H1 (cell line): ENCODE measurements at regions not wholly inside any gene's neighbourhood (a gene's known extent, or its start where the extent isn't known, plus 50 kb on each side); places are given as distances from the start of the nearest gene placed in this dataset.
A peak's percentile ranks its signal among the peaks of the same experiment; 100 is the strongest.

ENCODE experiments used
- CTCF ChIA-PET: fragments of 300-600 bp; sonication (Branson Sonifier 250); formaldehyde crosslinking; loops from one replicate; lab custom pipeline; 2021; ENCODE audit not compliant: partially characterized antibody; lab: Charles Lee
- POLR2A ChIA-PET: fragments of 300-600 bp; sonication (Branson Sonifier 250); formaldehyde crosslinking; loops from one replicate; lab custom pipeline; 2021; ENCODE audit warnings: inconsistent platforms; ENCODE audit not compliant: partially characterized antibody; lab: Charles Lee
- DNase-seq, 2 experiments: peaks; one replicate each; pipeline versions ENCODE4 v3.0.0 to v3.0.0-alpha.2; 2010 to 2022; ENCODE audit warnings: low spot score in 2 of 2, low read depth in 1 of 2, mixed read lengths in 1 of 2
- FAIRE-seq: peaks from 2 replicates; lab custom pipeline; 2011; peaks lifted over from hg19 to GRCh38; lab: Jason Lieb, UNC
- H2AFZ ChIP-seq: 2 replicates; pipeline ENCODE4 v1.8.1; 2012; ENCODE audit warnings: low read length, inconsistent platforms
- H2AK5ac ChIP-seq: 2 replicates; pipeline ENCODE4 v1.6.1; 2013; ENCODE audit warnings: low read depth, low read length
- H2BK120ac ChIP-seq: replicated peaks from 2 replicates; pipeline ENCODE3; 2013; ENCODE audit warnings: low read depth, low read length, inconsistent platforms
- H2BK12ac ChIP-seq: 2 replicates; pipeline ENCODE4 v1.6.1; 2013; ENCODE audit warnings: low read depth, low read length
- H2BK15ac ChIP-seq: 2 replicates; pipeline ENCODE4 v1.6.1; 2013; ENCODE audit warnings: low read length
- H2BK20ac ChIP-seq: 2 replicates; pipeline ENCODE4 v1.6.1; 2013; ENCODE audit warnings: low read length
- H2BK5ac ChIP-seq: 2 replicates; pipeline ENCODE4 v1.6.1; 2013; ENCODE audit warnings: low read depth, low read length
- H3K14ac ChIP-seq: 2 replicates; pipeline ENCODE4 v1.6.1; 2013; ENCODE audit warnings: inconsistent platforms; ENCODE audit not compliant: insufficient read length
- H3K18ac ChIP-seq: 2 replicates; pipeline ENCODE4 v1.6.1; 2013; ENCODE audit warnings: low read length; ENCODE audit errors: extremely low read depth
- H3K23ac ChIP-seq: 2 replicates; pipeline ENCODE4 v1.6.1; 2013; ENCODE audit warnings: inconsistent platforms; ENCODE audit not compliant: insufficient read length
- H3K23me2 ChIP-seq: 2 replicates; pipeline ENCODE4 v1.6.1; 2013; ENCODE audit warnings: low read depth, low read length
- H3K27ac ChIP-seq: 2 replicates; pipeline ENCODE4 v1.6.1; 2011; ENCODE audit warnings: low read depth, low read length, inconsistent platforms
- H3K27me3 ChIP-seq, 4 experiments: replicated peaks in 1 of 4; 1 replicate in 1 of 4; 2 replicates in 3 of 4; pipeline versions ENCODE4 v1.6.1 to v1.8.1; 2011 to 2013; ENCODE audit warnings: low read length in 3 of 4, mild to moderate bottlenecking in 3 of 4, inconsistent platforms in 2 of 4, mixed read lengths in 2 of 4, moderate library complexity in 1 of 4; ENCODE audit not compliant: control insufficient read depth in 3 of 4, insufficient read depth in 3 of 4; ENCODE audit errors: extremely low read depth in 1 of 4
- H3K36me3 ChIP-seq, 4 experiments: 2 replicates each; pipeline versions ENCODE4 v1.6.1 to v1.8.1; 2011 to 2013; ENCODE audit warnings: mild to moderate bottlenecking in 4 of 4, low read length in 3 of 4, moderate library complexity in 2 of 4, control low read depth in 1 of 4, inconsistent platforms in 1 of 4; ENCODE audit not compliant: insufficient read depth in 4 of 4, control insufficient read depth in 2 of 4
- H3K4ac ChIP-seq: replicated peaks from 2 replicates; pipeline ENCODE3; 2013; ENCODE audit warnings: low read length, low read depth, mixed read lengths, inconsistent platforms; ENCODE audit not compliant: insufficient read length
- H3K4me1 ChIP-seq, 4 experiments: replicated peaks in 1 of 4; 1 replicate in 1 of 4; 2 replicates in 3 of 4; pipeline versions ENCODE4 v1.6.1 to v1.8.1; 2011 to 2013; ENCODE audit warnings: low read length in 3 of 4, inconsistent platforms in 2 of 4, mixed read lengths in 1 of 4; ENCODE audit not compliant: insufficient read depth in 4 of 4, control insufficient read depth in 3 of 4
- H3K4me2 ChIP-seq, 2 experiments: 2 replicates each; pipeline versions ENCODE4 v1.6.1 to v1.8.1; 2011 to 2013; ENCODE audit warnings: low read depth in 2 of 2, low read length in 2 of 2, control low read depth in 1 of 2, inconsistent platforms in 1 of 2, mild to moderate bottlenecking in 1 of 2; ENCODE audit not compliant: insufficient read depth in 1 of 2
- H3K4me3 ChIP-seq, 4 experiments: fragments of 200-600, 300-600 bp in 1 of 4; sonication (generic), shearing (Covaris generic), sonication (Bioruptor Twin) in 1 of 4; 2 replicates each; pipeline versions ENCODE4 v1.5.1 to v1.8.1; 2011 to 2016; ENCODE audit warnings: low read length in 4 of 4, low read depth in 3 of 4, control low read depth in 2 of 4, inconsistent platforms in 2 of 4, mild to moderate bottlenecking in 2 of 4, mixed read lengths in 1 of 4, moderate library complexity in 1 of 4; ENCODE audit not compliant: insufficient read depth in 2 of 4; ENCODE audit errors: extremely low read depth in 1 of 4
- H3K56ac ChIP-seq: replicated peaks from 2 replicates; pipeline ENCODE3; 2013; ENCODE audit warnings: low read depth, mild to moderate bottlenecking, mixed read lengths, low read length, inconsistent platforms; ENCODE audit not compliant: insufficient read length
- H3K79me1 ChIP-seq: 2 replicates; pipeline ENCODE4 v1.6.1; 2013; ENCODE audit warnings: low read depth, low read length, control low read depth
- H3K79me2 ChIP-seq, 2 experiments: 2 replicates each; pipeline versions ENCODE4 v1.6.1 to v1.8.1; 2012 to 2013; ENCODE audit warnings: low read length in 2 of 2, mild to moderate bottlenecking in 2 of 2, inconsistent platforms in 1 of 2; ENCODE audit not compliant: insufficient read depth in 2 of 2, control insufficient read depth in 1 of 2
- H3K9ac ChIP-seq, 4 experiments: replicated peaks in 1 of 4; 1 replicate in 1 of 4; 2 replicates in 3 of 4; pipeline versions ENCODE4 v1.6.1 to v1.8.1; 2011 to 2013; ENCODE audit warnings: low read depth in 3 of 4, low read length in 3 of 4, control low read depth in 2 of 4, mild to moderate bottlenecking in 2 of 4, moderate library complexity in 2 of 4, inconsistent platforms in 1 of 4; ENCODE audit errors: extremely low read depth in 1 of 4
- H3K9me3 ChIP-seq, 2 experiments: 2 replicates each; pipeline versions ENCODE4 v1.6.1 to v1.8.1; 2012 to 2013; ENCODE audit warnings: mild to moderate bottlenecking in 2 of 2, moderate library complexity in 2 of 2, control low read depth in 1 of 2, inconsistent platforms in 1 of 2, low read depth in 1 of 2, low read length in 1 of 2, mixed read lengths in 1 of 2; ENCODE audit not compliant: insufficient read depth in 2 of 2
- H4K20me1 ChIP-seq, 2 experiments: replicated peaks in 1 of 2; 2 replicates each; pipeline versions ENCODE3 to v1.8.1; 2011 to 2013; ENCODE audit warnings: inconsistent platforms in 2 of 2, low read length in 2 of 2, mild to moderate bottlenecking in 1 of 2; ENCODE audit not compliant: insufficient read depth in 2 of 2, control insufficient read depth in 1 of 2
- H4K5ac ChIP-seq: 2 replicates; pipeline ENCODE4 v1.6.1; 2013; ENCODE audit warnings: low read length, low read depth, mixed read lengths, inconsistent platforms; ENCODE audit not compliant: insufficient read length
- H4K8ac ChIP-seq: 2 replicates; pipeline ENCODE4 v1.8.0; 2013; ENCODE audit warnings: mild to moderate bottlenecking, moderate library complexity, low read length, inconsistent platforms; ENCODE audit not compliant: insufficient read depth; ENCODE audit errors: extremely low read depth
- H4K91ac ChIP-seq: replicated peaks from 2 replicates; pipeline ENCODE3; 2013; ENCODE audit warnings: low read length, mixed read lengths, inconsistent platforms; ENCODE audit not compliant: insufficient read length
- CTCF ChIP-seq, 3 experiments: IDR thresholded peaks; 1 replicate in 2 of 3; 2 replicates in 1 of 3; pipeline versions ENCODE4 v1.5.1 to v1.6.1; 2011; ENCODE audit warnings: low read length in 3 of 3, mild to moderate bottlenecking in 3 of 3, inconsistent platforms in 2 of 3, low read depth in 1 of 3, moderate library complexity in 1 of 3; ENCODE audit not compliant: insufficient read depth in 1 of 3; ENCODE audit errors: control extremely low read depth in 1 of 3
- GABPA ChIP-seq: IDR thresholded peaks from 2 replicates; pipeline ENCODE4 v1.6.1; 2011; ENCODE audit warnings: mild to moderate bottlenecking, low read length, moderate library complexity, borderline replicate concordance; ENCODE audit not compliant: insufficient read depth
- KDM1A ChIP-seq: fragments of 200-600, 300-600 bp; sonication (generic); IDR thresholded peaks from 2 replicates; pipeline ENCODE4 v1.7.1; 2016; ENCODE audit warnings: mild to moderate bottlenecking, low read length, borderline replicate concordance
- KDM5A ChIP-seq: fragments of 200-600 bp; IDR thresholded peaks from 2 replicates; pipeline ENCODE4 v1.7.1; 2012; ENCODE audit warnings: mild to moderate bottlenecking, low read length, inconsistent platforms, mixed read lengths
- RAD21 ChIP-seq, 2 experiments: IDR thresholded peaks in 1 of 2; conservative IDR thresholded peaks in 1 of 2; 2 replicates each; pipeline ENCODE4 v1.6.1; 2011; ENCODE audit warnings: low read depth in 2 of 2, low read length in 2 of 2, improper control_type of control experiment in 1 of 2, inconsistent platforms in 1 of 2, mild to moderate bottlenecking in 1 of 2, moderate library complexity in 1 of 2
- TAF7 ChIP-seq: optimal IDR thresholded peaks from 2 replicates; pipeline ENCODE3; 2011; ENCODE audit warnings: low read depth, mild to moderate bottlenecking, inconsistent platforms, low read length, moderate library complexity, borderline replicate concordance
- WGBS, 2 experiments: shearing (Covaris generic) in 1 of 2; methylation state at CpG; one replicate each; pipeline versions ENCODE4 v1.1.6 to v1.1.7; 2013 to 2015; ENCODE audit warnings: low lambda C conversion rate in 2 of 2, mixed read lengths in 2 of 2, inconsistent platforms in 1 of 2, low coverage in 1 of 2, missing lambda C conversion rate in 1 of 2; ENCODE audit not compliant: insufficient replicate concordance in 2 of 2, insufficient coverage in 1 of 2, insufficient read length in 1 of 2; ENCODE audit errors: extremely low coverage in 1 of 2, missing lambda C conversion rate in 1 of 2; 5-methylcytosine and 5-hydroxymethylcytosine counted together

- TF ChIP-seq GABPA: no peak
- peak; percentile 86 to 91 for TF ChIP-seq RAD21 (IDR thresholded peaks at IDR 0.05 in 1 of 2, conservative IDR thresholded peaks at IDR 0.05 in 1 of 2; ENCODE audit: low read depth in 2 of 2, low read length in 2 of 2)
- TF ChIP-seq KDM1A: no peak
- no peak for TF ChIP-seq TAF7
- TF ChIP-seq CTCF (IDR thresholded peaks at IDR 0.05; ENCODE audit: control extremely low read depth in 1 of 3, insufficient read depth in 1 of 3, low read depth in 1 of 3, low read length in 3 of 3): peak in 2 of 3 experiments; percentile 52 to 66; a peak in 2 of 4 replicates
- no peak for TF ChIP-seq KDM5A
- Histone ChIP-seq H2BK12ac (no peak overlapping the region), H3K14ac (no peak overlapping the region), H3K4ac (no peak overlapping the region), H2BK15ac (no peak overlapping the region), H3K4me3 (no peak overlapping the region), H3K9ac (no peak overlapping the region), H2AFZ (no peak overlapping the region), H3K36me3 (no peaks in the 10 kb centered on the region), H3K56ac (no peak overlapping the region), H2BK5ac (no peak overlapping the region), H3K18ac (no peak overlapping the region), H4K8ac (no peak overlapping the region), H4K91ac (no peak overlapping the region), H3K79me1 (no peaks in the 10 kb centered on the region), H3K4me2 (no peak overlapping the region), H2AK5ac (no peak overlapping the region), H3K23me2 (no peaks in the 10 kb centered on the region), H2BK20ac (no peak overlapping the region), H4K5ac (no peak overlapping the region), H3K23ac (no peak overlapping the region), H3K27me3 (no peaks in the 10 kb centered on the region; a peak in 1 of 7 replicates), H3K9me3 (no peaks in the 10 kb centered on the region), H4K20me1 (no peaks in the 10 kb centered on the region), H3K4me1 (no peaks in the 10 kb centered on the region), H3K79me2 (no peaks in the 10 kb centered on the region), H2BK120ac (no peak overlapping the region), H3K27ac (no peak overlapping the region)
- 59% methylated on average over 4 of the region's 4 CpGs; no CpG with 5 or more reads in 1 of the 2 experiments for WGBS, 2 experiments
- ChIA-PET POLR2A (interaction anchor here (1.5 kb wide), 1 partner anchor 189 kb away, joined by 3 read pairs; the partner anchor contains the start of gene ISOC1), CTCF (interaction anchor here (0.7 to 5.1 kb wide), 35 partner anchors 9 to 866 kb away, joined by 3 to 43 read pairs (median 4); partner anchors contain the start of genes ISOC1 and SLC27A6)
- FAIRE-seq (peak; percentile 42), DNase-seq (no peak)
Observed at GRCh38 chr5:128905568-128906110, 59.6 kb upstream of the SLC27A6 start.
